AG08395 (cell line): ENCODE measurements at regions not wholly inside any gene's neighbourhood (a gene's known extent, or its start where the extent isn't known, plus 50 kb on each side); places are given as distances from the start of the nearest gene placed in this dataset.

Experiments
- DNase-seq: peaks from one replicate; pipeline ENCODE4 v3.0.0; 2012; ENCODE audit warnings: mixed read lengths, low spot score

DNA sequence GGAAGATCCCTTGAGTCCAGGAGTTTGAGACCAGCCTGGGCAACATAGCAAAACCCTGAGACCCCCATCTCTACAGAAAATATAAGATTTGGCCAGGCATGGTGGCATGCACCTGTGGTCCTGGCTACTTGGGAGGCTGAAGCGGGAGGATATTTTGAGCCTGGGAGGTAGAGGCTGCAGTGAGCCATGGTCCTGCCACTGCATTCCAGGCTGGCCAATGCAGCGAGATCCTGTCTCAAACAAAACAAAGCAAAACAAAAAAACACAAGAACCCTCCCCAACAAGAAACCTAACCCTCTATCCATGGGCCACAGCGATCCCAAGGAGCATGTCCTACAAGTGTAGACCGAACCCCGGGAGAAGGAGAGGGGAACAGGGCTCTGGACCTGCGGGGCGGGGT lies 133.3 kb downstream of the MGAT5B start:
- DNase-seq: no peak

DNA sequence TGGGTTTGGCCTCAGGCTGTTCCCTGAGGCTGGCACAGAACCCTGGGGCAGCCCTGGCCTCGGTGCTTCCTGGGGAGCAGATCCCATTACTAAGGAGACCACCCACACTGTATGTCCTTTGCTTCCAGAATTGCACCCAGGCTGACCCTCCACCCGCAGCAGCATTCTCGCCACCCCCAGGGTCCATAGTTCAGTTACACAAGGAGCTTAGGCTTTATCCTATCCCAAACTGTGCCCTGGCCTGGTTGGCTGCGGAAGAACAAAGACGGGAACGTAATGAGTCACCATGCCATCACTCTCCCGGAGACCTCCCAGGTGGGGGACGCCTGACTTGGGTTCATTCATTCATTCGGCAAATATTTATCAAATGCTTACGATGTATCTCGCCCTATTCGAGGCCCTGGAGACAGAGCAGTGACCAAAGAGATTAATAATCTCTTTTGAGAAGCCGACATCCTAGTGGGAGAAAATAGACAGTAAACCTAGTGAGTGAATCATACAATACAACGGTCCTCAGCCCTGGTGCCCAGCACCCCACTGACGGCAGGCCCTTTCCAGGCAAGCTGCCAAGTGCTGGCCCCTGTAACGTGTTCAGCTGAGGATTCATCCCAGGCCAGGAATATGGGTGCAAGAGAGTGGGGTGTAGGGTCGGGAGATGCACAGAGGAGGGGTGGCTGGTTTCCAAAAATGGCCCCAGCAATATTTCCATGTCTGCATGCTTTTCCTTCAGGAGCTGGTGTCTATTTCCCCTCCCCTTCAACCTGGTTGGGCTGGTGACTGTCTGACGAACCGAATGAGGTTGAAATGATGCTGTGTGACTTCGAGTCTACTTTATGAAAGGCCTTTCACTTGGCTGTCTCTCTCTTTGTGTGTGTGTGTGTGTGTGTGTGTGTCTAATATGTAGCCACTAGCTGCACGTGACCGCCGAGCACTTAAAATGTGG lies 134.2 kb downstream of the MGAT5B start:
- DNase-seq: peak; percentile 36

DNA sequence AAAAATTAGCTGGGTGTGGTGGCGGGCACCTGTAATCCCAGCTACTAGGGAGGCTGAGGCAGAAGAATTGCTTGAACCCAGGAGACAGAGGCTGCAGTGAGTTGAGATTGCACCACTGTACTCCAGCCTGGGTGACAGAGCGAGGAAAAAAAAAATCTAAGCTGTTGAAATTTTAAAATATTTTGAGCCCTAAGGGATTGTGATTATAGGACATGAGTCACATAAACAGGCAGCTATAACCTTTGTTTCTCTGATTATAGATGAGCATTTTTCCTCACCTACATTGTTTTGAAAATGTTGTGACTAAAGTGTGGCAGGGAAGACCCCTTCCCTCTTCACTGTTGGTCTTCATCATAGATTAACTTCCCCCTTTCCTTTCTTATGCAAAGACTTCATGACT lies 135.5 kb downstream of the MGAT5B start:
- DNase-seq: no peak

DNA sequence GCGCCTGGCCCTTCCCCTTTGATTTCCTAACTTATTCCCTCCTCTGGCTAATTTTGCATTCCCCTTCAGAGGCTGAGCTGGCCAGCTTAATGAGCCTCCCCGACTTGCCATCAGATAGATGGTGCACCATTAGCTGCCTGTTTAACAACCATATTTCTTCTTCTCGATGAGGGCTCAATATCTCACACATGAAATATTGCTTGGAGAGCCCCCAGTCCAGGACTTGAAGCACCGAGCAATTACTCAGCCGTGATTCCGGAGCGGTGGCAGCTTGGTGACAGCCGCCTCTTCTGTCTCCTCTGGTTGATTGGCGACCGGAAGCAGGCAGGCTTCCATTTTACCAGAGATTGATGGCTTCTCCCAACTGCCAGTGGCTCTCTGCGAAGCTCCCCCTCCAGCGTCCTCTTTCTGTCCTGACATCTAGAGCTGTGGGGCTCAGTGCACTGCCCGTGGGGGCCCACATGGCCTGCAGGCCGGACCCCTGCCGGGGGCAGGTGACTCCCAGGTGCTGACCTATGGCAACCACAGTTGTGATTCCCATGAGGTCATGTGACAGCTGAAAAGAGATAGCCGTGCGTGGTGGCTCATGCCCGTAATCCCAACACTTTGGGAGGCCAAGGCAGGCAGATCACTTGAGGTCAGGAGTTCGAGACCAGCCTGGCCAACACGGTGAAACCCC lies 133.7 kb upstream of the SEC14L1 start:
- no peak for DNase-seq

DNA sequence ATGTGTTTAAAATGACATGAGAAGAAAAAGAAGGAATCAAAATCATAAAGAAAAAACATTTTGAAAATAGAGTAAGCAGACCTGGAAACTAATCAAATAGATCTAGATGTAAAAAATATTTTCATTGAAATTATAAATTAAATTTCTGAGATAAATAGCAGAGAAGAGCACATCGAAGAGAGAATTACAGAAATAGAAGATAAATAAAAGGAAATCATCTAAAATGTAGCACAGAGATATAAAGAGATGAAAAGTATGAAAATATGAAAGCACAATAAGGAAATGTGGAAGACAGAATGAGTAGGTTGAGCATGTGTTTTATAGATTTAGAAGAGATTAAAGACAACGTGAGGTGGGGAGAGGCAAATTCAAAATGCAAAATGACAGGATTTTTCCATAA lies 130.9 kb upstream of the SEC14L1 start:
- DNase-seq: no peak

DNA sequence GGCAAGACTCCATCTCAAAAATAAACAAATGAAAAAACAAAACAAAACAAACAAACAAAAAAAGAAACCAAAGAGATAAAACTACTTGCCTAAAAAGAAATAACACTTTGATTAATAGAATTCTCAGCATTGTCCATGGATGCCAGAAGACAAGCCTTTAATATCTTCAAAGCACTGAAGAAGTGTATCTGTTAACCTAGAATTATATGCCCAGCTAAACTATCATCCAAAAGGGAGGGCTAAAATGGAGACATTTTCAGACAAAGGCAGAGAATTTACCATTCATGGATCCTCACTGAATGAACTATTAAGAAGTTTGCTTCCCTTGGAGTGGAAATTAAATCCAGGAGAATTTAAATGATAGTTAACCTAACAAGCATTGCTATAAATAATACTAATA lies 130.1 kb upstream of the SEC14L1 start:
- no peak for DNase-seq

DNA sequence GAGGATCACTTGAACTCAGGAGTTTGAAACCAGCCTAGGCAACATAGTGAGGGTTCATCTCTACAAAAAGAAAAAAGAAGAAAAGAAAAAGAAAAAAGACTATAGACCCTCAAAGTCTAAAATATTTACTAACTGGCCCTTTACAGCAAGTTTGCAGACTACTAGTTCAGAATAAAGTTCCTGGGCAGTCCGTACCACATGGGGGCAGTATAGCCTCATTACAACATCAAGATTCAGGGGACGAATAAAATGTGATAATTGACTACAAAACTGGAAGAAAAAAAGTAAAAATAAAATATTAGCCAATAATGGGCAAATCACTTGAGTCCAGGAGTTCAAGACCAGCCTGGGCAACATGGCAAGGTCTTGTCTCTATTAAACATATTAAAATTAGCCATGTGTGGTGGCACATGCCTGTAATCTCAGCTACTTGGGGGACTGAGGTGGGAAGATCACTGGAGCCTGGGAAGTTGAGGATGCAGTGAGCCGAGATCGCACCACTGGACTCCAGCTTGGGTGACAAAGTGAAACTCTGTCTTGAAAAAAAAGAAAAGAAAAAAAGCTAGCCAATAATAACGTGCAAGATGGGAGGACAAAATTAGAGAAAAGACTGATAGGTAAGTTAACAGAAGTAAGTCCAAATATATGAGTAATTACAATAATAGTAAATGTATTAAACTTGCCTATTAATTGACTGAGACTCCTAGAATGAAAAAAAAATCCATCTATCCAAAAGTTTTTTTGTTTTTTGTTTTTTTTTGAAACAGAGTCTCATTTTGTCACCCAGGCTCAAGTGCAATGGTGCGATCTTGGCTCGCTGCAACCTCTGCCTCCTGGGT lies 129.4 kb upstream of the SEC14L1 start:
- DNase-seq: peak; percentile 35

DNA sequence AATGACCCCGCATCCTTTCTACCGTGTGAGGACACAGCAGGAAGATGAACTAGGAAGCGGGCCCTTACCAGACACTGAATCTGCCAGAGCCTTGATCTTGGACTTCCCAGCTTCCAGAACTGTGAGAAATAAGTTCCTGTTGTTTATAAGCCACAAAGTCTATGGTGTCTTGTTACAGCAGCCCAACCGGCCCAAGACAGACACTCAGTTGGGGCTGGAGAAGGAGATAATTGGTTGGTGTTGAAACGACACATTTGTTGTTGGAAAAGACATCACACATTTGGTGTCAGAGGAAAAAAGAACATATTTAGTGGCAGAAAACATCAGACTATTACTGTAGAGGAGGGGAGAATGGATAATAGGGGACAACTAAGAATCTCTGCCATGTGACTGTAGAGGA lies 122.3 kb upstream of the SEC14L1 start:
- no peak for DNase-seq

DNA sequence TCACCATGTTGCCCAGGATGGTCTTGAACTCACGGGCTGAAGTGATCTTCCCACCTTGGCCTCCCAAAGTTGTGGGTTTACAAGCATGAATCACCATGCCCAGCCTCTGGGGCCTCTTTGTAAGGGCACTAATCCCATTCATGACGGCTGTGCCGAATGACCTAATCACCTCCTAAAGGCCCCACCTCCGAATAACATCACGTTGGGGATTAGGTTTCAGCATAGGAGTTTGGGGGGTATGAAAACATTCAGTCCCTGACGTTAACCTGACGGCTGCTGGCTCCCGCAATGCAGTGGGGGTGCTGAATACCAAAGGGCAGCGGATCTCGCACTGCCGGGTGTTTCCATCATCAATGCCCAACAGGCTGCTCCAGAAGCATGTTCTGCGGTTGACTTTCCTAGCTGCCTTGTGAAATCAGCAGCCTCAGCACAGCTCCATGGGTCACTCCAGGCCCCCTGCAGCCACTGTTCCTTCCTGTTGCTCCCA lies 120.8 kb upstream of the SEC14L1 start:
- no peak for DNase-seq

DNA sequence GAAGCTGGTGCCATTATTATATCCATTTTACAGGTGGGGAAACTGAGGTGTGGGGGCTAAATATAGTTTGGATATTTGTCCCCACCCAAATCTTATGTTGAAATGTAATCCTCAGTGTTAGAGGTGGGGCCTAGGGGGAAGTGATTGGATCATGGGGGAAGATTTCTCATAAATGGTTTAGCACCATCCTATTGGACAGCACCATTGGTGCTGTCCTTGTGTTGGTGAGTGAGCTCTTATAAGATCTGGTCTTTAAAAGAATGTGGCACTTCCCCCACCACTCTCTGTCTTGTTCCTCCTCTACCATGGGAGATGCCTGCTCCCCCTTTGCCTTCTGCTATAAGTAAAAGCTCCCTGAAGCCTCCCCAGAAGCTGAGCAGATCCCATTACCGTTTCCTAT lies 119.8 kb upstream of the SEC14L1 start:
- DNase-seq: no peak

DNA sequence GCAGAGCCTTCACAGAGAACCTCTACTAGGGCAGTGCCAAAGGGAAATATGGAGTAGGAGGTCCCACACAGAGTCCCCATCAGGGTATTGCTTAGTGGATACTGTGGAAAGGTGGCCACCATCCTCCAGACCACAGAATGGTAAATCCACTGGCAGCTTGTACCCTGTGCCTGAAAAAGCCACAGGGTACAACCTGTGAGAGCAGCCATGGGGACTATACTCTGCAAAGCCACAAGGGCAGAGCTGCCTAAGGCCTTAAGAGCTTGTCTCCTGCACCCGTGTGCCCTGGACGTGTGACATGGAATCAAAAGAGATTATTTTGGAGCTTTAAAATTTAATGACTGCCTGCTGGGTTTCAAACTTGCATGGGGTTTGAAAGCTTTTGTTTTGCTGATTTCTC lies 118.0 kb upstream of the SEC14L1 start:
- DNase-seq: no peak

DNA sequence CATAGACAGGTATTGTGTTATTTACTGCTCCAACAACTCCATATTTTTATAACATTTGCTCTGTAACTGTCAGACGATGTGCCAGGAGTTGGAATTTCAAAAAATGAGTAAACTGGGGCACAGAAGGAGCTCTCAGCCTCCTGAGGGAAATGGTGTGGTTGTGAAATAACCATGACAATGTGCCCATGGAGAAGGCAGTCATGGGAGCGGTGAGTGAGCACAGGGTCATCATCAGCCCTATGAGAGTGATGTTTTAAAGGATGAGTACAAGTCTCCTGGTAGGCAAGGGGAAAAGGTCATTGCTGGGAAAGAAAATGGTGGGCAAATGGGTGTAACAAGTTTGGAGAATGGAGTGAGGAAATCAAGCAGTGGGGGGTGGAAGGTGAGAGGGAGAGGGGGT lies 115.0 kb upstream of the SEC14L1 start:
- DNase-seq: no peak

DNA sequence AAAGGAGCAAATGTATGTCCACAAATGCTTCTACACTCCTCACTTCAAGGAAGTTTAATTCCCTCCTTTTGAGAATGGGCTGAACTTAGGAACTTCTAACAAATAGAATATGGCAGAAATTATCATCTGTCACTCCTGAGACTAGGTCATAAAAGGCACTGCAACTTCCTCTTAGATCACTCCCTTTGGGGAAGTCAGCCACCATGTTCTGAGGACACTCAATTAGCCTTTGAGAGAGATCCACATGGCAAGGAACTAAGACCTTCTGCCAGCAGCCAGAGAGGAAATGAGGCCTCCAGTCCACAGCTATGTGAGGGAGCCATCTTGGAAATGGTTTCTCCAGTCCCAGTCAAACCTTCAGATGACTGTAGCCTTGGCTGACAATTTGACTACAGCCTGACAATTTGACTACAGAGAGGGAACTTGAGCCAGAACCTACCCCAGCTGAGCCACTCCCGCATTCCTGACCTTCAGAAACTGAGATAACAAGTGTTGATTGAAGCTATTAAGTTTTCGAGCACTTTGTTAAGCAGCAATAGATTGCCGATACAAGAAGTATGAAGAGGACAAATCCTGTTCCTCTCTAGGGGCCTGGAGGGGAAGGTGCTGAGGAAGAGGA lies 113.4 kb upstream of the SEC14L1 start:
- DNase-seq: no peak

DNA sequence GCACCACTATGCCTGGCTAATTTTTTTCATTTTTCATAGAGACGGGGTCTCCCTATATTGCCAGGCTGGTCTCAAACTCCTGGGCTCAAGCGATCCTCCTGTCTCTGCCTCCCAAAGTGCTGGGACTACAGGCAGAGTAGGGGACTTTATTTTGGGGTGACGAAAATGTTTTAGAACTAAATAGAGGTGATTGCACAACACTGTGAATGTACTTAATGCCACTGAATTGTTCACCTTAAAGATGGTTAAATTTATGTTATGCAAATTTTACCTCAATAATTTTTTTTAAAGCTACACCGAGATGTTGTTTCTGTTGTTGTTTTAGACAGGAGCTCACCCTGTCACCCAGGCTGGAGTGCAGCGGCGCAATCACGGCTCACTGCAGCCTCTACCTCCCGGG lies 111.9 kb upstream of the SEC14L1 start:
- no peak for DNase-seq

DNA sequence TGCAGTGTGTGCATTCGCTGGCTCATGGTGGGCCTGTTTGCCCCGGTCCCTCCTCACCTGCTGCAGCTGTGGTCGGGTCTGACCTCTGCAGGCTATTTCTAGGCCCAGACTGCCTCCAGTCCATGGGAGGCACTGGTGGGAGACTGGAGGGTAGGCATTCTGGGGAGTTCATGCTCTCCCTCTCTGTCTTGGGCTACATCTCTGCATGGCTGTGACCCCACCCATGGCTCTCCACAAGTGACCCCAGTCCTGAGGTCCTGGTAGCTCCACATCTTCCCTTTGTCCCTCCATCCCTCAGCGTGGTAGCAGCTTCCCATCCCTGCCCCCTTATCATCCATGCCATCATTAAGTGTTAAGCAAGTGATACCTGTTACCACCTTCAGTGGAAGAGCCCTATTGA lies 107.8 kb upstream of the SEC14L1 start:
- no peak for DNase-seq

DNA sequence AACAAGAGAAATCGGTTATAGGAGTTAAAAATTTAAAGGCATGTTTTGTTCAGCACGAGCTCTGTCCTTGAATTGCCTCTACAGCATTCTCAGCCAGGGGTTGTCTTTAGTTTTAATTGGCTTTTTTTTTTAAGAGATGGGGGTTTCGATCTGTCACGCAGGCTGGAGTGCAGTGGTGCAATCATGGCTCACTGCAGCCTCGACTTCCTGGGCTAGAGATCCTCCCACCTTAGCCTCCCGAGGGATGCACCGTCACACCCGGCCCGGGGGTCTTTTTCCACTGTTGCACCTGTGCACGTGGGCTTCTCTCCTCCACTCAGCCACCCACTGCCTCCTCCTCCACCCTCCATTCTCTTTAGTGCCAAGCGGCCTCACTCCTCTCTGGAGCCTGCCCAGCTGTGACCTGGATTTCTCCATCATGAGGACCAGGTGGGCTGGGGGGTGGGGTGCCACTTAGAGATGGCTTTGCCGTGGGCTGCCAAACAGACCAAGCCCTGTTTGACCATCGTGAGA lies 106.8 kb upstream of the SEC14L1 start:
- no peak for DNase-seq

DNA sequence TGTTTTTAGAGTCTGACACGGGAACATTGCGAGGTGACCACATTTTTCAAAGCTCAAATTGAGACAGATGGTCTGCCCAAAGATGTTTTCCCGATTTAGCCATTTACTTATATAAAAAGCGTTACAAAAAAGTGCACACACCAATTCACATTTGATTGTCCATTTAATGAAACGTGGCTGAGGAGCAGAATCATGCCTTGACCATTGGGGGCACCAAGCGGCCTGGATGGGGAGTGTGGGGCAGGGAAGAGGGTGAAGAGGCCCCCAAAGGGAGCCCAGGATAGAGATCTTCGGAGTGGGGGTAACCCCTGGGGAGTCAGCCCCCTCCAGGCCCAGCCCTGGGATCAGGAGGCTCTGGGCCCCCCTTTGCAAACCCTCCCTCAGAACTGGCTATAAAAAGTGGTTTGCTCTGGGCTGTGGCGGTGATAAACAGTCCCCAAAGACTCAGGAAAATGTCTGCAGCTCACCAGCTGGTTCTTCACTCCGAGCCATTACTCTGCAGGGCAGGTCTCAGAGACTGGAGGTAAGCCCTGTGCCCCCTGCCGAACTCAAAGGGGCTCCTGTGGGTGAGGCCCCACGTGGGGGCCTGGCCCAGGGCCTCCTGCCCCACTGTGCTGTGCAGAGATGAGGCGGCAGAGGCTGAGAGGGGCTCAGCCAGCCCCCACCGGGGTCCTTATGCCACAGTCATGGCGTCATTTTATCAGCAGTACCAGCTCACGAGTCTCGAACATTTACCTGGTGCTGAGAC lies 105.9 kb upstream of the SEC14L1 start:
- DNase-seq: no peak

DNA sequence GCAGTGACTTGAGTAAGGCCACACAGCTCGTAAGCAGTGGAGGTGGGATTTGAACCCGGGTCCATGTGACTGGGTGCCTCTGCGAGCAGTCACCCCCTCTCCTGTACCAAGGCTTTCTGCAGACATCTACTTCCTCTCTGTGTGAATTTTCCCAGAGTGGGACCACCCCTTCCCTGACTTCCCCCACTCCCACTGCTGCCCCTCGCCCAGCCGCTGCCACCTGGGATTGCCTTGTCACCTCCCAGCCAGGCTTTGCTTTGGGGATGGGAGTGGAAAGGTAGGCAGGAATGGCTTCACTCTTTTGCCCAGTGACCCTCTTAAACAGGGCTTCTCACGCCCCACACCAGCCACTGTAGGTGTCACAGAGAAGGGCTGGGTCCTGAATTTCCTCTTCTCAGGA lies 105.2 kb upstream of the SEC14L1 start:
- no peak for DNase-seq

DNA sequence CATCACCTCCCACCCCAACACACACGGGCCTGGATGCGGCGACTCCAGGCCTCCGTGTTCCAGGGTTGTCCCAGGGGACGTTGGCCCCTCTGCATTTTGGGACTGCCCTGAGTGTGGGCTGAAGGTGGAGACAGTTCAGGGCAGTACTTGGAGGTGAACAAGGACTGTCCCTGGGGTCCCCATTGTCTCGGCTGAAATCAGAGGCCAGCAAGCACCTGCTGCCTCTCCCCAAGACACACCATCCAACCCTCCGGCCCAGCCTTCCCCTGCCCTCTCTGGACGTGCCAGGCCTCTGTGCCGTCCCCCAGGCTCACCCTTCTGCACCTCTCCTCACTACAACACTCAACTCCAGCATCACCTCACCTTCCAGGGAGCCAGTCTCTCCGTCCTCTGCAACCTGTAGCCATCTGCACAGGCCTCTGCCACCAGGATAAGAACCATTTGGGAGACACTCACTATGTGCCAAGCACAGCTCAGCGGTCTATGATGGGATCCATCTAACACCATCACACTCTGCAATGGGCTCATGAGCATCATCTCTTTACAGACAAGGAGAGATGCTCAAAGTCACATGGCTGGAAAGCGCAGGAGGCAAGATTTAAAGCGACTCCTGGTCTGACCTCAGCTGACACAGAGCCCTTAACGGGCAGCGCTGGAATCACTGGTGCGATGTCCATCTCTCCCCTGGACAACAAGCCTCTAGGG lies 104.5 kb upstream of the SEC14L1 start:
- DNase-seq: no peak

DNA sequence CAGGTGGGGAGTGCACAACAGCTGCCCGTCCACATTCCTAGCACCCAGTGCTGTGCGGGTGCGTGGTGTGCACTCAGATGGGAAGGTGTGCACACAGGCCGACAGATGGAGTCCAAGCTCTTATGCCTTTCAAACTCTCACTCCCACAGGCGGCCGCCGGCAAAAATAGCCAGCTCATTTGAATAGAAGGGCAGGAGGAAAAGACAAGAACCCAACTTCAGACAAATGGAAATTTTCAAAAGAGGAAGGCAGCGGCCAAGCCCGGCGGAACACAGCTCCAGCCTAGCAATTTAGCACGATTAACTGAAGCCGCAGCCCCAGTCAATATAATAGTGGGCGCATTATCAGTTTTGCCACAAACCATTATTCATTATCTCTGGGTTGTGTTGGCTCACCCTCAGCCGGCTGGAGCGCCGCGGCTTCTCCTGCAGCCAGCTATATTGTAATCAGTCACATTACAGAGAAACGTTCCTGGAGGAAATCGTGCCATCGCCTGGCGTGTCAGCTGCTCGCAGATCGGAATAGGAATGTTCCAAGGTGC lies 103.9 kb upstream of the SEC14L1 start:
- no peak for DNase-seq
